Brain pericyte (primary cell): ENCODE measurements at regions not wholly inside any gene's neighbourhood (a gene's known extent, or its start where the extent isn't known, plus 50 kb on each side); places are given as distances from the start of the nearest gene placed in this dataset.

ENCODE experiments used
- DNase-seq: peaks from one replicate; pipeline ENCODE4 v3.0.0-alpha.2; 2012; ENCODE audit warnings: low read depth, low spot score

DNA sequence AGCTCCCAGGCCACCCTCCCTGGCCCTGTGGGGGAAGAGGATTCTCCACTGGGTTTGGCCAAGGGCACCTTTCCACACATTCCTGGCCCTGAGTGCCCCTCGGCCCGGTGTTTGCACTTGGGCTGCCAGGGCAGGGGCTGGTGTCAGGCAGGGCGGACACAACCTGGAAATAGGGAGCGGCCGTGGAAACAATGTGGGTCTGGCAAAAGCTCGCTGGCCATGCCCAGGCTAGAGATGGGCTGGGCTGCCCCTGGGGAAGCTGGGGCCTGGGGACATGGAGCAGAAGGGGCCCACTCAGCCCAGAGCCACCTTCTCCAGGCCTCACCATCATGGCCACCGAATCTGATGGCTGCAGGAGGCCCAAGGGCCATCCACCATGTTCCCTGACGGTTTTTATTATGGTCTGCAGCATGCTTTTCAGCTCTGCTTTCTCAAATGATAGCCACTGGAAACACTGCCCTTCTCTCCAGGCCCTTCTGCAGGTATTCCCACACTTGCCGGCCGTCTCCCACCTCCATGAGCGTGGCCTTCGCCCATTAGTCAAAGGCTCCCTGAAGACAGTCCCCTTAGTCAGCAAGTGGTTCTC, 275.1 kb downstream of the CYP26B1 start:
- no peak for DNase-seq

DNA sequence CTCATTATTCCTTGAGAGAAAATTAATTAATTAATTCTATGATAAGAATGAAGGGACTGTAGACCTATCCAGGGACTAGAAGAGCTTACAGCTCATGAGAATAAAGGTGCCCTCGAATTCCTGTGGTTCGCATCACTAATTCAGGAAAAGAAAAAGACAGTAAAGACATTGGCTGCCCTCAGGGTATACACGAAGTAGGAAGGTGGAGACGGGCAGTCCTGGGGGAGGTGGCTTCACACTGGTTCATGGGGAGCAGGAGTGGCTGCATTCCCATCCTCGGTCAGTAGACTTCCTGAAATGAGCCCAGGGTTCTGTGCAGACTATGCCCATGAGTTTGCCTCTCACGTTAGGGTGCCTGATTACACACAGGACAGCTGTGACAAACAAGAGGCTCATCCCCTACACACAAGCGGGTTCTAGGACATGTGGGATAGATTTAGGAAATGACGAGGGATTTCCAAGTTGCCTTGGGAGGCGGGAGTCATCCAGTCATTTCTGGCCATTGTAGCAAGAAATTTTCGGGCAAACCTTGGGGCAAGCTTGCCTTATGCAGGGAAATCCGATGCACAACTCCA, 282.2 kb downstream of the CYP26B1 start:
- DNase-seq = no peak

DNA sequence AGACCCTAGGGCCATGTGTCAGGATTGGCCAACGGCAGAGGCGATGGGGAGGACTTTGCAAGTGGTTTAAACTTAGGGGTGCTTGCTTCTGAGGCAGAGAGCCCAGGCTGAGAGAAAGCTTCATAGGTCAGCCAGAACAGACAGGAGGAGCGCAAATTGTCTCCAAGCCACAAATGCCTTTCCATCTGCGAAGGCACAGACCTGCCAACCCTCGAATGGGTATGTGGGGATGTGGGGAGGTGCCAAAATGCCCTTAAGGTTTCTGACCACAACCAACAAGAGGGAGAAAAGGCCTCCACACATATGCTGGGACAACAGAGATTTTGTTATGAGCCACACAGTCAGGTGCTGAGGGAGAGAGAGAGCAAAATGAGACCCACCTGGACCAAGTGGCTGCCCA, 283.6 kb downstream of the CYP26B1 start:
- DNase-seq = no peak

DNA sequence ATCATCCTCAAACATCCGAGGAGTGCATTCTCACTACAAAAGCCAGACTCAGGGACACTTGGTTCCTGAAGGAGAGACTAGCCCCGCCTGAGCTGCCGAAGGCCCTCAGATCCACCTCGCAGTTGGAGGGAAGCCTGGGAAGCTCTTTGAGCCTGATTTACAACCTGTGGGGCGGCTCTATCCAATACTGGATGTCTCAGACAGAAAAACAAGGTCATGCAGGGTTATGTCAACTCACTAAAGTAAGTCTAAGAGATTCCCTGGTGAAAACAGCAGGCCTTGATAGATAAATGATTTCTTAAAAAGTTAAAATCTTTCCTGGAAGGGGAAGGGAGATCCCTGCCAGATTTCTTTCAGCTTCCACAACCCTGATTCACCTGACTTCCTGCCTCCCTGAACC, 284.3 kb downstream of the CYP26B1 start:
- DNase-seq = no peak

DNA sequence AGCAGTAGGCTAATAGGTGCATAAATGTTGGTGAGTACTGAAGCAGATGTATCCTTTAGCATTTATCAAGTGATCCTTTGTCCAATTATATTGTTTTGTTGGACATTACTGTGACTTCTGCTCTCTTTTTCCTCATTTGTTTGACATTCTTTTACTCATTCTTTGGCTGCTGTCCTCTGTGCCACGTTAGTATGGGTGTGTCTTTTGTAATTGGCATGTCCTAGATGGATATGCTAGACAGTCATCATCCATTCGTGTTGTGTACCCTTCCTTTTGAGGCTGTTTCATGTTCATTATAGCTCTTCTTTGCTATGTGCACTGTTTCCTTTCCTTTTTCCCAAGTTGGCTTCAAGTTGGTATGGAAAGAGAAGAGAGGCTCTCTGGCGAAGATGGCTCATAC, 284.7 kb downstream of the CYP26B1 start:
- DNase-seq = no peak

DNA sequence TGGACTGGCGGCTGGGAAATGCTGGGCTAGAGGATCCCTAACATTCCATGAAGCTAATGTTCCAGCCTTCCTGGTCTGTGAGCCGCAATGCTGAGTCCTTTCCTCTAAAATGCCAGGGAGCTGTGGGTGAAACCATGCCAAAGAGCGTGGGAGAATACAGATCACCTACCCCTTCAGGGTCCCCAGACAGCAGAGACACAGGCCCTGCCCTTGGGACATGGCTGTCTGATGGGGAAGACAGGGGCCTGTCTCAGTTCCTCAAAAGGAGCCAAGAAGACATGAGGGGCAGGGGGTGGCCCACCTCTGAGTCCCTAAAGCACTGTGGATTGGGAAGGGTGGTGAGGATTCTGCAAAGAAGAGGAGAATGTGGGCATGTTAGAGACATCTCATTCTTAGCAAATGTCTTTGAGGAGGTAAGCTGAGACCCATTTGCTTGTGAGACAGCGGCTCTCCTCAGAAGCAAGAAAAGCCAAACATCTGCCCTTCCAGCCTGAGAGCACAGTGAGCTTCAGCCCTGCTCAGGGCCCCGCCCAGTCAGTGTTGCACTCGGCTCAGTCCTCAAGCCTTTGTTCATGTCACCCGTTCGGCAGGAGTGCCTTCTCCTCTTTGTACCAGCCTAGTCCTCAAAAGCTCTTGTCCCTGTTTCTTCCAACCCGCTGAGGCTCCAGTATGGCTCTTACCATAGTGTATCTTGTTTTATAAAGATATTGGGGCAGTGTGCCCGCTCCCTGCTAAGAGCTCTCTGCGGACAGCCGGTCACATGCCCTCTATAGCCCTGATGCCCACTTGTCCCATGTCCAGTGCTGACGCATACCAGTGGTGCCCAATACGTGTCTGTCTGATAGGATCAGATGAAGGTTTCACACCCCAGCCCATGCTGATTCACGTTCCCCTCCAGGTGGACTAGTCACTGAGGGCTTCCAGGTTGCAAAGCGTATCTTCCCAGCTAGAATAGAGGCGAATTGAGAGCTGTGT, 286.2 kb downstream of the CYP26B1 start:
- no peak for DNase-seq

DNA sequence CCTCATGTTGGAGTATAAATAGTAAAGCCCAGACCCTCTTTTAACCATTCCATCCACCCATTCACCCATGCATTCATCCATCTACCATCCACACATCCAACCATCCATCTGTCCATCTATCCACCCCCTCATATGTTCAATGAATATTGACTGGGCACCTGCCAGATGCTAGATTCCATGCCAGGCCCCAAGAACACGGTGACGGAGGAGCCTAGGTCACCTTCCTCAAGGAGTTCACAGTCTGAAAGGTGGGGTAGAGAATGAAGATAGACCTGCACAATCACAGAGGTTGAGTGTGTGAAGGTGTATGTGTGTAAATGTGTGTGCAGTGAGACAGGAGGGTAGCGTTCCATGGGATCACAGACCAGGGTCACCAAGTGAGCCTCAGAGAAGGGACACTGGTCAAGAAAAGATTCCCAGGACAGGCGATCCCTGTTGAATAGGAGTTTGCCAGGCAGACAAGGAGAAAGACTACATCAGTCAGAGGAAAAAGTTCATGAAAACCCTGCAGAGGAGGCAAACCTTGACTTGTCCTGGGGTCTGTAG, 287.2 kb downstream of the CYP26B1 start:
- no peak for DNase-seq

DNA sequence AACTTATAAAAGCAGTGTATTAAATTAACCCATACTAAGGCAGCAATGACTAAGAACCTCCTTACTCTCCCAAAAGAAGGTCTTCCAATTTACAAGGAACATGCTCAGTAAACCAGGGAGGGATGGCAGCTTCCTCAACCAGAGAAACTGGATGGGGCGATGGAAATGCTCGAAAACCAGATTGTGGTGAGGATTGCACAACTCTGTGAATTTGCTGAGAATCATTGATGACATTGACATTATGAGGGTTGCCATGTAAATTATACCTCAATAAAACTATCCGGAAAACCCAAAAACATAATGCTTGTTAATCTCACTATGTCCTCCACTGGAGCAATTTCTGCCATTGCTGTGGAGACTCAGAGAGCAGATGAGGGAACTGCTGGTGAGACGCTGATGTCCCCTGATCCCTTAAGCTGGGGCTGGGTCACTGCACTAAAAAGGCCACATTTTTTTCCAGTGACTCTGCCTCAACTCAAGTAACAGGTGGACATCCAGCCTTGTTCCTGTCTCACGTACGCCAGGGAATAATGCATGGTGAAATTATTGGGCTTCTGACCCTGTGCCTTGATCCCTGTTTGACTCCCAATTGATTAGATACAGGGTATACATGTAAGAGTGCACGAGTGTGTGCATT, 288.3 kb downstream of the CYP26B1 start:
- no peak for DNase-seq

DNA sequence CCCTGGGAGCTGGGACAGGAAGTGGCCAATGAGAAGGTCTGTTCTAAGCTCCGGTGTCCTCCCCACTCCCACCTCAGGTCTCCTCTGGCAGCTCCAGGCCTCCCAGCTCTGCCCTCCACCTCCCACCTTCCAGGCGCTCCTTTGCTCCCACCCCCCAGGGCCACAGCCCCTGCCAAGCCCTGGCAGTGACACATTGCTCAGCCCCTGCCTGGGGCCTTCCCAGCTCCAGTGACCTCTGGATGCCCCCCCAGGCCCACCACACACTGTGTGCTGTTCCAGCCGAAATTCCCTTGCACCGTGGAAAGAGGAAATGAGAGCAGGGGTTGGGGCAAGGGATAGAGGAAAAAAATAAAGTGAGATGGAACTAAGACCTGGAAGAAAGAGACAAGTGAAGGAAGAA, 289.6 kb downstream of the CYP26B1 start:
- DNase-seq = no peak

DNA sequence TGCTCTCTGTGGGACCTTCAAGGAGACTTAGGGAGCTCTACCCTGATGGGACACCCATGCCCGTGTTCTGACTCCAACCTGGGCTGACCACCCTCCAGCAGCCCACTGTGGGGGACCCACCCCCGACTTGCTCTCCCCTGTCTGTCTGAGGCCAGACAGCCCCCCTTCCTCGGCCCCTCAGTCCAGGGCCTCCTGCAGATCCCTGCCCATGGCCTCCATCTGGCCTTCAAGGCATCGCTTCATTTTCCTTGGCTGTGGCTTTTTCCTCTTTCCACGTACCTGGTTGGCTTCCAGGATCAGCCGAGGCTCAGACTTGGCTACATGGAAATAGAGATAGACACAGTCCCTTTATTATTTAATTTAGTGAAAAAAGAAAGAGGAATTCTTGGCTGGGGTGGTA, 290.0 kb downstream of the CYP26B1 start:
- DNase-seq = no peak

DNA sequence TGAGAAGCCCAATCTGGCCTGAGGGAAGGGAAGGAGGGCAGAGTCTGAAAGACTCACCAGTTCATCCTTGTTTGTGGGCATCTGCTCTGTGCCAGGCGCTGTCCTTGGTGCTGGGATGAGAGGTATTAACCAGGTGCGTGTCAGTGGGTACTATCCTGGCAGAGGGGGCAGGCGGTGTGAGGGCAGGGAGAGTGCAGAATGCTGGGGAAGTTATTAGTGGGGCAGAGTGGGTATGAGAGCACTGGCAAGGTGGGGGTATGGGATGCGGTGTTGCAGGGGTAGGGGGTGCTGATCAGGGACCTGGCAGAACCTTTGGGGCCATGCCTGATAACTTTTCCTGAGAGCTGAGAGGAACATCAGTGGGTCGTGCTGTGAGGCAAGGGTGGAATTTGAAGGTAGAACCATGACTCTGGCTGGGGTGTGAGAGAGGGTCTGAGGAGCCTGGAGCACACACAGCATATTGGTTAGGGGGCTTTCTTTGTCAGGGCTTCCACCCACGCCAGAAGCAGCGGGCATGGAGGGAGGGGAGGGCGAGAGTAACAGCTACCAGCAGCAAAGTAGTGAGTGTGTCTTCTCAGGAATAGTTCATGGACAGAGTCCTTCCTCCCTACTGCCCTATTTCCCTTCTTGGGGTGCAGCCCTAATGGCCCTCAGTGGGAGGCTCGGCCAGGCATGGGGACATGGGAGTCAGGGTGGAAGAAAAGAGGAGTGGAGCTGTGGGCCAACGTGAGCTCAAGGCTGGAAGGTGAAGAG, 290.7 kb downstream of the CYP26B1 start:
- DNase-seq = no peak

DNA sequence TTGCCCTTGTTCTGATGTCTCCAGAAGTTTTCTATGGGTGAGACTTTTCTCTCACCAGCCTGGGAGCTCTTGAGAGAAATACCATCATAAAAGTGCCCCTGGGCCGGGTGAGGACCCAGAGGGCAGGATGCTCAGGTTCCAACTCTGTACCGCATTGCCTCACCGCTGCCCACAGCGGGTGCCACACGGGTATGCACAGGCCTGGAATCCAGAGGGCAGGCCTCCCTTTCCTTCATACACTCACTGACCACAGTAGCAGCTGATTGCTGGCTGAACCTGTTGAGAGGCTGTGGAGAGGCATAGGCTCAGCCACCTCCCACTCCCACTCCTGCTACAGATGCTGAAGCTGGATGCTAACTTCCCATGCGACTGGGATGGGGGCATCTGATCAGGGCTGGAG, 293.8 kb downstream of the CYP26B1 start:
- DNase-seq = no peak

DNA sequence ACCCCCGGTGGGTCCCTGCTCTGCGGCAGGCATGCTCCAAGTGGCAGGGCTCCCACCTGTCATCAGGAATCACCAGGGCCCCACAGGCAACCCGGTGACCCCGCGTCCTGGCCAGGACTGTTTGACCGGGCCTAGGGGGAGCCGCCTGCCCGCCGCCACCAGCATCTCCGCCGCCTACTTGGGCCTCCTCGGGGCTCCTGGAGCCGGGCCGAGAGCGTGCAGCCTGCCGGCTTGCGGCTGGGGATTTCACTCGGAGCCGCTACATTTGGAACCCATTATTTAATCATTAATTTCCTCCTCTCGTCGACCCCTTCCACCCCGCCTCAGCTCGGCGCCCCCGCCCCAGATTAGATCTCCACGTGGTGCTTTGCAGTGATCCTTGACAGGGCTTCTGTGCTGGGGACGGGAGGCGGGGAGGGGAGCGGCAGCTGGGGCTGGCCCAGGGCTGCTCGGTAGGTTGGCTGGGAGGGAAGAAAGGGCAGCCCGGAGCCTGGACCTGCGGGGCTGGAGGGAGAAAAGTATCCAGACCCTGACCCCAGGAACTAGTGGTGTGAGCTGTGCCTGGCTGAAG, 295.4 kb downstream of the CYP26B1 start:
- DNase-seq = no peak

DNA sequence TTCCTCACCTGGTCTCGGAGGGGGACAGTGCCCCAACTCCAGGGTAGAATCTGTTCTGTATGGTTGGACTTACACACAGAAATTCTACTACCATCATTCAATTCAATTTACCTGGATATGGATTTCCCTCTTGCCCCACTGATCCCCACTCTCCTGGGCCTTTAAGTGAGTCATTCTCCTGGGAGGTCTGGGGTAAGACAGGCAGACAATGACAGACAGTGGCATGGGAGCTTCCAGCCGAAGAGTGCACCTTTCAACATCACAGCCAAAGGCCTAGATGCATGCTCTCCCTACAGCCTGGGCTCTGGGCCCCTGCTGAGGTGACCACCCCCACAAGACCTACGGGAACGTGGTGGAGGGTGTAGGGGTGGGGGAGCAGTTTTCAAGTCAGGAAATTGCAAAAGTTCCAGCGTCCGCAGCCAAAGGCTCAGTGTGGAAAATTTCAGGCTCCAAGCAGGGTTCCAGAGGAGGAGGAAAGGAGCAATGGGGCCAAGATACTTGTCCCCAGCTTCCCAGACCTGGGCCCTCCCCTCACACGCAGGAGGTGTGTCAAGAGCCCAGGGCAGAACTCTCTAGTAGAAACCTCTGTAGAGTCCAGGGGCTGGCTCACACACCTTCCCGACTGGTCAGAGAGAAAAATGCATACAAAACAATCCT, 296.4 kb downstream of the CYP26B1 start:
- no peak for DNase-seq

DNA sequence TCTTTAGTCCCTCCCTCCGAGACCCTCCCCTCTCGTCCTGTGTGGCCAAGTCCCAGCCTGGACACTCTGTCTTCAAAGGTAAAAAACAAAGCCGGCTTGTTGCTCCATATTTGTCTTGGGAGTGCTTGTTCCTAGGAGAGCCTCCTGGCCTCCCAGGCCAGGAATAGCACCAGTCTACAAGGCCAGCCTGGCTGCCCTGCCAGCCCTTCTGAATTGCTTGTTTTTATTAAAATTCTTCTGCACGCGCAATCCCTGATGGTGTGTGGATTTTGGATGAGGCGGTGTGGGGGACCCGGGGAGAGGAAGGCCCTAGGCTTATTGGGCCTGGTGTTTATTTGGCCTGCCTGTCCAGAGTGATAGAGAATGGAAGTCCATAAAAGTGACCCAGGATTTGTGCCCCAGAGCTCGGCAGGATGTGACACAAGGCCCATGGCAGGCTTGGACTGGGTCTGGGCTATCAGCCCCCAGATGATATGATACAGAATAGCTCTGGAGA, 297.3 kb downstream of the CYP26B1 start:
- DNase-seq = no peak

DNA sequence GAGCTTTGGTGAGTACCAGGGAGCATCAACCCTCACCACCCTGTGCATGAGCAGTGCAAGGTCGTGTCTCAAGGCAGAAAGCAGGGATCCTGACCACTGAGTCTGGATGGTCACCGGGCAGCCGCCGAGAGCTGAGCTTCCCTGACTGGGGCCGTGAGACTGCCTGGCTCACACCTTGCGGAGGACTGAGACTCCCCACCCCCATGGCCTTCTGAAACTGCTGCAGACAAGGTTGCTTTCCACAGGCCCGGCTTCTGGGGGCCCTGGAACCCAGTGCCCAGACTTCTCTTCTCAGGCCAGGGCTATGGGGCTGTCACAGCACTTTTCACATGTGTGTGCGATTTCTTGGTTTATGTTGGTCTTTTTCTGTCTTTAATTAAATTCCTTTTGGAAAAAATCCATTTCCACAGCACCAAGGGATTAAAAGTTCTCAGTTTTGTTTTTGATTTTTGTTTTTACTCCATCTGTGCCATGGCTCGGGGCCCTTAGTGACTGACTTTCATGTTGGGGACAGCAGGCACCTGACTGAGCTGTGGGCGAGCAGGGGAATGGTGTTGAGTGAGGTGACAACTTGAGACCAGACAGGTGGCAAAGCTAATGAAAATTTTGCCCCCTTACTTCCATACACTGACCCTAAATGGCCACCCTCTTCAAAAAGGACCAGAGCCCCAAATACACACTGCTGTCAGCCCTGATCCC, 297.9 kb downstream of the CYP26B1 start:
- DNase-seq = no peak

DNA sequence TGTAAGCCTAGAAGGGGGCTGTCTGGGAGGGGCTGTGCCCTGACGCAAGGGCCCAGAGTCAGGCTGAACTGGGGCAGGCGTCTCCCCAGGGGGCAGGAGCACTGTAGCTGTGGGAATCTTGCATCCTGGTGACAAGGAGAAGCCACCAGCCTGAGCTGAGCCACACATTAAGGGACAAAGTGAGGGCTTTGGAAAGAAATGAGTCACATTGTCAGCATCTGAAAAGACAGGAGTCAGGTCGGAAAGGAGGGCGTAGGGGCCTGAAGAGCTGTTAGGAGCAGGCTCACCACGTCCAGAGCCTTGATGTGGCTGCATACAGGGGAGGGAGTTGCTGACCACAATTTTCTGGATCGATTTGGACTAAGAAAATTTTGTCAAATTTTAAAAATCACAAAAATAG, 298.6 kb downstream of the CYP26B1 start:
- DNase-seq = no peak

DNA sequence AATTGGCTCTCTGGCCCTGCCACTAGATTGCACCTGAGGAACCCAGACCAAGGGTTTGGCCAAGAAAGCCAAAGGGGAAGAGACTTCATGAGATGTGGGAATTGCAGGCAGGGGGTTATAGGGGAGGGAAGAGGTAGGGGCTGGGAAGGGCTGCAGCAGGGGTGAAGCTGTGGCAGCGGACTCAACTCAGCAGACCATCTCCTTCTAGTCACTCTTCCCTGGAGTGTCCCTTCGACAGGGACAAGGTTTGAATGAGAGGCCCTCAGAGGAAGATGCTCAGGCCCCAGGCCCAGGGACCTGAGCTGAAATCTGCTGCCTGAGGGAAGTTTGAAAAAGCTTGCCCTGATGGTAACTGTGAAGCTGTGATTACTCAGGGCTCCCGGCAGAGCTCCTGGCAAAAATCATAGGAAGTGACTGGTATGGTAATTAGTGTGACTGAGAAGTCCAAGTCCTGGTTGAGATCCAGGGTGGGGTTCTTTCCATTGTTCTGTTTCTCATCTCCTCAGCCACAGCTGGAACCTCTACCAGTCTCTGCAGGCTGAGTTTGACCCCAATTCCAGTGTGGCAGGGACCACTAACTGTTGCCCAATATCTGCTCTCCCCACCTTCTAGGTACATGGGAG, 300.9 kb downstream of the CYP26B1 start:
- no peak for DNase-seq

DNA sequence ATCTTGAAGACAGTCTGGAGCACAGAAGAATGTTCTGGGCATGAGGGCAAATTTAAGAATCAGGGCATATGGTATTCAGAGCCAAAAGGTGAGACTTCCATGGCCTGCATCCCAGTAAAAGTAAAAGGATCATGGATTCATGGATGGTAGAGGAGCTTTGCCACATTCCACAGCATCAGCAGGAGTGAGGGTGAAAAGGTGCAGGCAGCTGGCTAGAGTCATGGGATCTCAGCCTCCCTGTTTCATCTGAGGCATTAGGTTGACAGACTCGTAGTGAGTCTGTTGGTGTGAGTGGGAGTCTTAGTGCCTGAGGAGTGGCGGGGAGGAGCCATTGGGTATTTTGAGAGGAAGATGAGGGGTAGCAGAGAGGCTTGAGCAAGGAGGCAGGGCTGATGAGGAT, 301.6 kb downstream of the CYP26B1 start:
- DNase-seq = no peak
